MCF 10A (cell line): ENCODE measurements at regions not wholly inside any gene's neighbourhood (a gene's known extent, or its start where the extent isn't known, plus 50 kb on each side); places are given as distances from the start of the nearest gene placed in this dataset.
A peak's percentile ranks its signal among the peaks of the same experiment; 100 is the strongest.

ENCODE experiments used
- BruUV-seq: library from RNA; stranded (reverse); fragments of 400-500 nt; replicated peaks from 2 replicates; lab custom pipeline; 2021; lab: Mats Ljungman, UMichigan
- CTCF ChIA-PET: fragments of 300-600 bp; sonication (Branson Sonifier 250); formaldehyde crosslinking; extraction: SDS; loops from one replicate; lab custom pipeline; 2021; ENCODE audit warnings: antibody characterized with exemption, inconsistent platforms; lab: Yijun Ruan, JAX
- POLR2A ChIA-PET: fragments of 300-600, 350-650 bp; sonication (Branson Sonifier 250); formaldehyde crosslinking; extraction: SDS; loops from one replicate; lab custom pipeline; 2020; ENCODE audit warnings: antibody characterized with exemption, inconsistent platforms; lab: Yijun Ruan, JAX
- DNase-seq: peaks from one replicate; pipeline ENCODE4 v3.0.0-alpha.2; 2018; ENCODE audit not compliant: unreplicated experiment
- H3K27ac Mint-ChIP-seq: one replicate; pipeline ENCODE4 v1.8.0; 2022; ENCODE audit warnings: mild to moderate bottlenecking, low read depth, mixed read lengths; ENCODE audit not compliant: unreplicated experiment
- H3K27me3 Mint-ChIP-seq: one replicate; pipeline ENCODE4 v1.8.0; 2022; ENCODE audit warnings: mixed read lengths; ENCODE audit not compliant: insufficient read depth, unreplicated experiment
- H3K36me3 Mint-ChIP-seq: one replicate; pipeline ENCODE4 v1.8.0; 2022; ENCODE audit warnings: mild to moderate bottlenecking, moderate library complexity, mixed read lengths; ENCODE audit not compliant: insufficient read depth, unreplicated experiment
- H3K4me1 Mint-ChIP-seq: one replicate; pipeline ENCODE4 v1.8.0; 2022; ENCODE audit warnings: mixed read lengths; ENCODE audit not compliant: insufficient read depth, unreplicated experiment
- H3K4me3 Mint-ChIP-seq: one replicate; pipeline ENCODE4 v1.8.0; 2022; ENCODE audit warnings: mild to moderate bottlenecking, moderate library complexity, mixed read lengths; ENCODE audit not compliant: unreplicated experiment
- H3K9me3 Mint-ChIP-seq: one replicate; pipeline ENCODE4 v1.8.0; 2022; ENCODE audit warnings: mixed read lengths; ENCODE audit not compliant: unreplicated experiment
- CTCF ChIP-seq: fragments of 200-600 bp; IDR thresholded peaks from one replicate; pipeline ENCODE4 v1.8.0; 2022; ENCODE audit warnings: antibody characterized with exemption, mild to moderate bottlenecking; ENCODE audit not compliant: unreplicated experiment
- intact Hi-C: fragments of 100-400 bp; cut with micrococcal nuclease; formaldehyde crosslinking; loops from 2 replicates; pipeline ENCODE4 v1.14.1; 2022

DNA sequence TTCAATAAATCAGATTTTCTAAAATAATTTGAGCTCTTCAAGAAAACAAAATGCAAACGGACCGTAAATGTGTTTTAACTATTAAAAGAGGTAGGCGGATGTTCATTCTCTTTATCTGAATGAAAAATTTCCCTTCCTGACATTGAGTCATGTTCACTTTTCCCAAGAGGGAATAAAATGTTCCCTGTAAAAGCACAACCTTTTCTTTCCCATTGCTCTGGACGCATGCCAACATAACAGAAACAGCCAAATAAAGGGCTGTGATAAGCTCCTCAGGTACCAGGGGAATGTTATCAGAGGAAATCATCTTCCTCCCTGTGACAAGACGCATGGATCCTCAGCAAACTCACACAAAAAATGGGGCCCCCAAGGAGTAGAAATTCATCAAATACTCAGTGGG is 251.8 kb downstream of the MTERF1 start:
- no peaks in the 10 kb centered on the region for H3K36me3 Mint-ChIP-seq
- peaks cover 9% of the 10 kb centered on the region for H3K4me1 Mint-ChIP-seq
- no peak overlapping the region for H3K4me3 Mint-ChIP-seq
- intact Hi-C loops = no loop called here
- H3K27me3 Mint-ChIP-seq = no peaks in the 10 kb centered on the region
- no peak overlapping the region for H3K27ac Mint-ChIP-seq
- POLR2A ChIA-PET = interaction anchor here (0.5 kb wide), 1 partner anchor 462 kb away, joined by 3 read pairs; no protein-coding TSS in a partner anchor
- DNase-seq = peak; percentile 23
- BruUV-seq = no TSS peak
- no peaks in the 10 kb centered on the region for H3K9me3 Mint-ChIP-seq
- TF ChIP-seq CTCF = no peak
- CTCF ChIA-PET = interaction anchor here (0.7 kb wide), 1 partner anchor 1184 kb away, joined by 5 read pairs; no protein-coding TSS in a partner anchor

- Mint-ChIP-seq H3K36me3 (no peaks in the 10 kb centered on the region), H3K27me3 (no peaks in the 10 kb centered on the region), H3K4me1 (peaks cover 15% of the 10 kb centered on the region), H3K27ac (no peak overlapping the region), H3K4me3 (no peak overlapping the region), H3K9me3 (no peaks in the 10 kb centered on the region)
- intact Hi-C loops = no loop called here
- DNase-seq = no peak
- no peak for TF ChIP-seq CTCF
- ChIA-PET POLR2A (no interaction called here), CTCF (interaction anchor here (1.6 kb wide), 1 partner anchor 541 kb away, joined by 5 read pairs; no protein-coding TSS in a partner anchor)
- BruUV-seq = no TSS peak
These were observed 249.7 kb downstream of the MTERF1 start for GRCh38 chr7:91630581-91631380.

- ChIA-PET CTCF (interaction anchor here (0.6 to 1.0 kb wide), 5 partner anchors 11 to 543 kb away, joined by 3 to 7 read pairs (median 3); no protein-coding TSS in a partner anchor), POLR2A (interaction anchor here (0.5 kb wide), 1 partner anchor 33 kb away, joined by 4 read pairs; no protein-coding TSS in a partner anchor)
- Mint-ChIP-seq H3K4me3 (no peak overlapping the region), H3K36me3 (no peaks in the 10 kb centered on the region), H3K27me3 (no peaks in the 10 kb centered on the region), H3K9me3 (no peaks in the 10 kb centered on the region), H3K27ac (no peak overlapping the region), H3K4me1 (peaks cover 15% of the 10 kb centered on the region)
- no TSS peak for BruUV-seq
- intact Hi-C loops = no loop called here
- no peak for DNase-seq
- no peak for TF ChIP-seq CTCF
These were observed 248.1 kb downstream of the MTERF1 start for GRCh38 chr7:91632234-91632940.

DNA sequence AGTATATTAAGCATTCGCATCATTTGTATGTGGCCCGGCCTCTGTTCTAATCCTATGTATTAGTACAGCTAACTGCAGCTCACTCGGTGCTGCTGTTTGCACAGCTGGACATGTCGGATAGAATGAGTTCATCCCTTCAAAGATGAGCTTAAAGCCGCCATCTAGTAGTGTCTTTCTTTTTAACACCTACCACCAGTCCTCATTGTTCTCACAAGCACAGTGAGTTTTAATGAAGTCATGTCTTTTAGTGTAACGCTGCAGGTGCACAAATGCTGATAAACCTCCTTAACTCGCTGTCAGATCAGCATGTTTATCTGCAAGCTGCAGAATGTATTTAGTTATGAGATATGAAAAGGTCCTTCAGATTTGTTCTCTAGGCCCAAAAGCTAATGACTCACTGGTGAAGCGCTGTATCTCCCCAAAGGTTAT is 247.5 kb downstream of the MTERF1 start:
- no peaks in the 10 kb centered on the region for H3K27me3 Mint-ChIP-seq
- H3K4me1 Mint-ChIP-seq = peaks cover 15% of the 10 kb centered on the region
- TF ChIP-seq CTCF = no peak
- ChIA-PET POLR2A (interaction anchor here (0.5 to 0.6 kb wide), 2 partner anchors 32 to 556 kb away, joined by 3 to 4 read pairs; no protein-coding TSS in a partner anchor), CTCF (interaction anchor here (0.6 to 1.3 kb wide), 4 partner anchors 8 to 345 kb away, joined by 3 to 7 read pairs (median 4); no protein-coding TSS in a partner anchor)
- intact Hi-C loops = no loop called here
- no peaks in the 10 kb centered on the region for H3K9me3 Mint-ChIP-seq
- no peak overlapping the region for H3K4me3 Mint-ChIP-seq
- BruUV-seq = no TSS peak
- no peak for DNase-seq
- H3K27ac Mint-ChIP-seq = no peak overlapping the region
- no peaks in the 10 kb centered on the region for H3K36me3 Mint-ChIP-seq
